GM19025 (cell line): ENCODE measurements at regions not wholly inside any gene's neighbourhood (a gene's known extent, or its start where the extent isn't known, plus 50 kb on each side); places are given as distances from the start of the nearest gene placed in this dataset.
"Not testable (repeated sequence)": the region's sequence is repeated elsewhere in the genome, so short reads cannot be mapped to it uniquely, and the experiment has no call there.

Experiments used
- ATAC-seq: cut with Tn5 transposase; IDR thresholded peaks from one replicate; pipeline ENCODE4 v1.9.1; 2021; ENCODE audit warnings: mild to moderate bottlenecking, low read depth, moderate library complexity; ENCODE audit not compliant: unreplicated experiment

- no peak for ATAC-seq
Measured at GRCh38 chr3:153980252-153980590, 141.0 kb upstream of the ARHGEF26 start.

GRCh38 chr3:153997364-153997763 lies 123.8 kb upstream of the ARHGEF26 start:
- ATAC-seq: not testable (repeated sequence)

GRCh38 chr3:154003649-154004048 lies 117.5 kb upstream of the ARHGEF26 start:
- ATAC-seq: no peak

GRCh38 chr3:154011036-154011435 lies 110.2 kb upstream of the ARHGEF26 start:
- no peak for ATAC-seq

- no peak for ATAC-seq
Measured at GRCh38 chr3:154013736-154014135, 107.5 kb upstream of the ARHGEF26 start.

GRCh38 chr3:154015307-154015706 lies 105.9 kb upstream of the ARHGEF26 start:
- ATAC-seq: no peak

GRCh38 chr3:154018100-154018696 lies 103.0 kb upstream of the ARHGEF26 start:
- no peak for ATAC-seq

- ATAC-seq: no peak
Measured at GRCh38 chr3:154022606-154023005, 98.6 kb upstream of the ARHGEF26 start.

GRCh38 chr3:154023148-154023547 lies 98.0 kb upstream of the ARHGEF26 start:
- no peak for ATAC-seq

GRCh38 chr3:154025007-154025406 lies 96.2 kb upstream of the ARHGEF26 start:
- ATAC-seq: no peak

GRCh38 chr3:154029926-154030325 lies 91.3 kb upstream of the ARHGEF26 start:
- no peak for ATAC-seq

GRCh38 chr3:154034797-154035330 lies 86.3 kb upstream of the ARHGEF26 start:
- ATAC-seq: no peak

GRCh38 chr3:154040283-154040682 lies 80.9 kb upstream of the ARHGEF26 start:
- no peak for ATAC-seq

- no peak for ATAC-seq
Measured at GRCh38 chr3:154044671-154045070, 76.5 kb upstream of the ARHGEF26 start.

GRCh38 chr3:154050216-154050615 lies 71.0 kb upstream of the ARHGEF26 start:
- no peak for ATAC-seq

- no peak for ATAC-seq
Measured at GRCh38 chr3:154050766-154051165, 70.4 kb upstream of the ARHGEF26 start.

GRCh38 chr3:154059833-154060232 lies 61.4 kb upstream of the ARHGEF26 start:
- no peak for ATAC-seq

- no peak for ATAC-seq
Measured at GRCh38 chr3:154060238-154061000, 60.8 kb upstream of the ARHGEF26 start.

- no peak for ATAC-seq
Measured at GRCh38 chr3:154061001-154061370, 60.2 kb upstream of the ARHGEF26 start.

GRCh38 chr3:154062513-154062912 lies 58.7 kb upstream of the ARHGEF26 start:
- ATAC-seq: no peak

GRCh38 chr3:154071146-154071545 lies 50.0 kb upstream of the ARHGEF26 start:
- ATAC-seq: no peak
